IPS DF 6.9 (cell line): ENCODE measurements at regions not wholly inside any gene's neighbourhood (a gene's known extent, or its start where the extent isn't known, plus 50 kb on each side); places are given as distances from the start of the nearest gene placed in this dataset.

Source experiments
- DNase-seq: peaks from one replicate; pipeline ENCODE4 v3.0.0-alpha.2; 2013; ENCODE audit warnings: low read depth, low spot score
- H3K27ac ChIP-seq: one replicate; pipeline ENCODE4 v1.5.1; 2013; ENCODE audit warnings: low read length, control low read depth
- H3K27me3 ChIP-seq: 2 replicates; pipeline ENCODE4 v1.6.1; 2013; ENCODE audit warnings: mild to moderate bottlenecking, low read length; ENCODE audit not compliant: control insufficient read depth, insufficient read depth
- H3K36me3 ChIP-seq: 2 replicates; pipeline ENCODE4 v1.6.1; 2013; ENCODE audit warnings: low read length; ENCODE audit not compliant: control insufficient read depth, insufficient read depth
- H3K4me1 ChIP-seq: 2 replicates; pipeline ENCODE4 v1.6.1; 2013; ENCODE audit warnings: low read length; ENCODE audit not compliant: control insufficient read depth, insufficient read depth
- H3K4me3 ChIP-seq: 2 replicates; pipeline ENCODE4 v1.5.1; 2013; ENCODE audit warnings: mild to moderate bottlenecking, low read length
- H3K9me3 ChIP-seq: 2 replicates; pipeline ENCODE4 v1.6.1; 2013; ENCODE audit warnings: low read length, inconsistent platforms; ENCODE audit not compliant: control insufficient read depth, insufficient read depth
- WGBS: extraction: QIAGEN DNeasy Blood & Tissue Kit; methylation state at CpG from one replicate; pipeline ENCODE4 v1.1.7; 2013; ENCODE audit warnings: mixed read lengths, missing lambda C conversion rate; ENCODE audit not compliant: insufficient read length, insufficient coverage; 5-methylcytosine and 5-hydroxymethylcytosine counted together

DNA sequence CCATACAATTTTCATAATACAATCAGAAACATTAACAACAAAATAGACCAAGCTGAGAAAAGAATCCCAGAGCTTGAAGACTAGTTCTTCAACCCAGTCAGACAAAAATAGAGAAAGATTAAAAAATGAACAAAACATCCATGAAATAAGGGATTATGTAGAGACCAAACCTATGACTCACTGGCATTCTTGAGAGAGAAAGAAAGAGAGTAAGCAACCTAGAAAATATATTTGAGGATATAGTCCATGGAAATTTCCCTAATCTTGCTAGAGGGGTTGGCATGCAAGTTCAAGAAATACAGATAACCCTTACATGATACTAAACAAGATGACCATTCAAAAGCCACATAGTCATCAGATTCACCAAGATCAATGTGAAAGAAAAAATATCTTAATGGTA, 281.7 kb downstream of the CCDC85A start:
- Histone ChIP-seq H3K4me1 (no peaks in the 10 kb centered on the region), H3K27me3 (no peaks in the 10 kb centered on the region), H3K27ac (no peak overlapping the region), H3K9me3 (no peaks in the 10 kb centered on the region), H3K36me3 (no peaks in the 10 kb centered on the region), H3K4me3 (no peak overlapping the region)
- no peak for DNase-seq

DNA sequence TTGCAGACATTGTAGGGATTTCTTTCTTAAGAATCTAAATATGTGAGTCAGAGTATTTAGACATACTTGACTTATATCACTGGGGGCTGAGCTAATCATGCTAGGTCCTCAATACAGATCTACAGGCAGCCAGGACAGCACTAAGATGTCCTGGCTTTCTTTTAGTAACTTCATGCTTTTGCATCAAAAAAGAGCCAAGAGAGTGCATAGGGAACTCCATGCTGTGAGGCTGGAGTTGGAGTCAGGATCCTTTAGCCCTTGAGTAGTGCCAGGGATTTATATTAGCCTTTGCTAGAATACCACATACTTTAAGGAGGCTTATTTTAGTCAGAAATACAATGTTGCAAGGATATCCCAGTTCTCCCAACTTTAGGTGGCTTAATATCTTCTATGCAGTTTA, 289.7 kb downstream of the CCDC85A start:
- no peak for DNase-seq
- Histone ChIP-seq H3K27ac (no peak overlapping the region), H3K9me3 (no peaks in the 10 kb centered on the region), H3K4me1 (peaks cover 1% of the 10 kb centered on the region; the same call in 1 of the 2 replicates), H3K36me3 (no peaks in the 10 kb centered on the region), H3K27me3 (no peaks in the 10 kb centered on the region), H3K4me3 (no peak overlapping the region)

DNA sequence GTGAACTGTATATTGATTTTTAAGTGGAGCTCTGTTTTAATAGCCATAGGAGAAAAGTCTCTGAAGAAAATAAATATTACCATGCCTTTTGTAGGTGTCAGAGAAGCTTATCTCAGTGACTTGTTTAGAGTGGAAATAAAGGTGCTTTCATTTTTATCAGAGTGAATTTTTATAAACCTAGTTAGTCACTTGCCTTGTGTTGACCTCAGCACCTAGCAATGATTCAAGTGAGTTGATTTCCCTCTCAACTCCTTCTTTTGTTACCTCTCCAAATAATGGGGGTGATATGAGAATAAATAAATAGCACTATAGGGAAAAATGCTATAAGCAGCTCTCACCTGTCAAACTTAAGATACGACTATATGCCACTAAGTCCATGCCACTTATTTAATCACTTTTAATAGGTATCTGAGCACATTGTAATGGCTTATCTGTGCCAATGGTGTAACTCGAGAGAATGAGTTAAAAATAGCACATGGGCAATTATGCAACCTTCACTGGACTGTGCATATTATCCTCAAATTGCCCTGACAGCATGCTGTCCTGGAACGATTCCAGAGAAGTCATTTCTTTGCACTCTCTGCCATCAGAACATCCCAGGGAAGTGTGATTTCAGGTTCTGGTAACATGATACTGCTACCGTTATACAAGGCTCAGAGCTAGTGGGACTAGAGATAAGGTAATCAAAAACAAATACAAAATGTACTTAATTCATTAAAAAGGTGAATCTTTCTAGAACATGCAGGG, 290.8 kb downstream of the CCDC85A start:
- Histone ChIP-seq H3K4me1 (peaks cover 1% of the 10 kb centered on the region; the same call in 1 of the 2 replicates), H3K9me3 (no peaks in the 10 kb centered on the region), H3K27ac (no peak overlapping the region), H3K27me3 (no peaks in the 10 kb centered on the region), H3K36me3 (no peaks in the 10 kb centered on the region), H3K4me3 (no peak overlapping the region)
- no peak for DNase-seq
- WGBS = no CpG with 5 or more reads among the region's 4 CpGs

DNA sequence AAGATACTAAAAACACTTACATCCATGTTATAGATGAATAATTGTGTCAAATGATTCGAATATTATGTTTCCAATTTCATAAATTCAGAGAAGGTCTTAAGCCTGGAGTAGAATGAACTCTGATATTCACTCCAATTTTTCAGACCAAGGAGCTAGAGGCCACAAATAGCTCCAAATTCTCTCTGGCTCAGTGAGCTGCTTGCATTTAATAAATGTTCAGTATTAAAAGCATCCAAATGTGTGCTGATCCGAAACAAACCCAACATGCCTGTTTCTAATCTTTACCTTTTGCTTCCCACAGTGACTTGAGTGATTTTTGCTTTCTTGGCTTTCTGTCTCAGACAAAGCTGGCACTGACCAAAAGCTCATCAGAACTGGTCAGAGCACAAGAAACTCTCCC, 291.4 kb downstream of the CCDC85A start:
- Histone ChIP-seq H3K9me3 (no peaks in the 10 kb centered on the region), H3K27ac (no peak overlapping the region), H3K27me3 (no peaks in the 10 kb centered on the region), H3K4me1 (peaks cover 1% of the 10 kb centered on the region; the same call in 1 of the 2 replicates), H3K36me3 (no peaks in the 10 kb centered on the region), H3K4me3 (no peak overlapping the region)
- WGBS = no CpG with 5 or more reads among the region's 2 CpGs
- no peak for DNase-seq

DNA sequence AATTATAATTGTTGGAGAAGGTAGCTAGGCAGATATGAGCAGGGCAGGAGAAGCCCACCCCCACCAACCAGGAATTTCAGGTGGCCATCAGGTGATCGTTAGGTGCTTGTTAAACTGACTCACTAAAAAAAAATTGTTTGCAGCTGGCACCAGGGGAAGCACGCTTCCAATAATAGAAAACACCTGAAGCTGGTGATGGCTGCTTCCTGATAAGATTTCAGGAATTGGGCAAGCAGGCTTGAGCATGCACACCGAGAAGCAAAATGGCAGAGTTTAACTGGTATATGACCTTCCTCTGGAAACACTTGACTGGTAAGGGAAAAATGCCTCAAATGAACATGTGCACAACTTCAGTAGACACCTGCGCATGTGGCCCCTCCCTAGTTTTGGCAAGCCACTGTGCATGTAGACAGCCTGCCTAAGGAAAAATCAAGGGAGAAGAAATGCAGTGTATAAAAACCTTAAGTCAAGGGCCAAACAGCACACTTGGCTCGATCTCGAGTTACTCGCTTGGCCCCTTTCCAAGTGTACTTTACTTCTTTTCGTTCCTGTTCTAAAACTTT, 292.8 kb downstream of the CCDC85A start:
- H3K9me3 ChIP-seq = no peaks in the 10 kb centered on the region
- H3K4me3 ChIP-seq = no peak overlapping the region
- H3K4me1 ChIP-seq = peaks cover 1% of the 10 kb centered on the region; the same call in 1 of the 2 replicates
- no peaks in the 10 kb centered on the region for H3K27me3 ChIP-seq
- no peaks in the 10 kb centered on the region for H3K36me3 ChIP-seq
- WGBS = no CpG with 5 or more reads among the region's 8 CpGs
- DNase-seq = no peak
- no peak overlapping the region for H3K27ac ChIP-seq

DNA sequence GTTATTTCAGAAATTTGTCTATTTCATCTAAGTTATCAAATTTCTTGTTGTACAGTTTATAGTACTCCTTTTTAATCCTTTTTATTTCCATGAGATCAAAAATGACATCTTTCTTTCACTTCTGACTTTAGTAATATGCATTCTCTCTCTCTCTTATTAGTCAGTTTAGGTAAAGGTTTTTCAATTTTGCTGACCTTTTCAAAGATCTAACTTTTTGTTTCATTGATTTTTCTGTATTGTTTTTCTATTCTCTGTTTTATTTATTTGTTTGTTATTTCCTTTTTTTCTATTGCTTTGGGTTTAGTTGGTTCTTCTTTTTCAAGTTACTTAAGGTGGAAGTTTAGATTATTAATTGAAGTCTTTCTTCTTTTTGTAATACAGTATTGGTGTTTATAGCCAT, 294.2 kb downstream of the CCDC85A start:
- Histone ChIP-seq H3K9me3 (no peaks in the 10 kb centered on the region), H3K36me3 (no peaks in the 10 kb centered on the region), H3K4me3 (no peak overlapping the region), H3K27me3 (no peaks in the 10 kb centered on the region), H3K27ac (no peak overlapping the region), H3K4me1 (peaks cover 1% of the 10 kb centered on the region; the same call in 1 of the 2 replicates)
- no peak for DNase-seq

DNA sequence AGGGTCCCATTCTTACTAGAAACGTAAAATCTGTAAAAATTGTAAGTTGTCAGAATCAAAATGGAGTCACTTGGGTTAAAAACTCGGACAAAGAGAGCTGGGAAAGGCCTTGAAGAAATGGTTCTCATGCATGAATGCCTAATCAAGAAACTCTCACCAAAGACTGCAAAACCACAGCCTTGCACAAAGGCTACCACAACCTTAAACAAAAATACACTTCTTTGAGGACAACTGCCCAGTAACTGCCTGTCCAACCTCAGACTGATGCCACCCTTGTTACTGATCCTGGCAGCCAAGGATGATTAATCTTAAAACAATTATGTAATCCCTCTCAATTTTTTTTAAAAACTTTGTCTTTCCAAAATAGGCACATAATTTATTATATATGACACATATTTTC, 299.3 kb downstream of the CCDC85A start:
- no CpG with 5 or more reads among the region's 2 CpGs for WGBS
- DNase-seq = no peak
- Histone ChIP-seq H3K9me3 (no peaks in the 10 kb centered on the region), H3K4me3 (no peak overlapping the region), H3K36me3 (no peaks in the 10 kb centered on the region), H3K27me3 (no peaks in the 10 kb centered on the region), H3K27ac (no peak overlapping the region), H3K4me1 (no peaks in the 10 kb centered on the region)

DNA sequence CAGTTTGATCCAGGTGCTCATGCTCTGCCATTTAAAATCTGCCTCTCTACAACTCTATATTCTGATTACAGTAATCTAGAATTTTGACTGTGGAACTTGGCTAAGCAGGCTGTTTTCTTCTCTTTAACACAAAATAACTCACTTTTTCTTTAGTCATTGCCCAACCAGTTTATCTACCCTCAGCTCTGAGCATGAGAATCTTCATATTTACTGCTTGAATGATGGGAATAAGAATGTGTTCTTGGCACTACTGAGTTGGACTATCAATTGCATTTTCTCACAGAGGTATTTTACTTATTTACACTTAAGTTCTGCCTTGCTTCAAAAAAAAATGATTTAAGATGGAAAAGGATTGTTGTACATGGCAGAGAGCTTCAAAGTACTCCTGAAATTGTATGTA, 301.1 kb downstream of the CCDC85A start:
- no peak overlapping the region for H3K4me3 ChIP-seq
- DNase-seq = no peak
- H3K27me3 ChIP-seq = no peaks in the 10 kb centered on the region
- no peak overlapping the region for H3K27ac ChIP-seq
- H3K36me3 ChIP-seq = no peaks in the 10 kb centered on the region
- no peaks in the 10 kb centered on the region for H3K4me1 ChIP-seq
- no peaks in the 10 kb centered on the region for H3K9me3 ChIP-seq

DNA sequence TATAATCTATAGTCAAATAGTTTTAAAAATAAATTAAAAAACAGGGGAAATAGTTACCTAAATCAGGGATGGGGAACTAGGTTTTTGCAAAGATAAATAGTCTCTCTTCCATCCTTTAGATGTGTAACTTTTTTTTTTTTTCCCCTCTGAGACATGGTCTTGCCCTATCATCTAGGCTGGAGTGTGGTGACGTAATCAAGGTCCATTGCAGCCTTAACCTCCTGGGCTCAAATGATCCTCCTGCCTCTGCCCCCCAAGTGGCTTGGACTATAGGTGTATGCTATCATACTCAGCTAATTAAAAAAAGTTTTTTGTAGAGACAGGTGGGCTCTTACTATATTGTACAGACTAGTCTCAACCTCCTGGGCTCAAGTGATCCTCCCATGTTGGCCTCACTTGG, 316.5 kb downstream of the CCDC85A start:
- DNase-seq = no peak
- no CpG with 5 or more reads among the region's 1 CpG for WGBS
- no peaks in the 10 kb centered on the region for H3K27me3 ChIP-seq
- no peaks in the 10 kb centered on the region for H3K36me3 ChIP-seq
- H3K4me3 ChIP-seq = no peak overlapping the region
- no peaks in the 10 kb centered on the region for H3K9me3 ChIP-seq
- no peak overlapping the region for H3K27ac ChIP-seq
- no peaks in the 10 kb centered on the region for H3K4me1 ChIP-seq

DNA sequence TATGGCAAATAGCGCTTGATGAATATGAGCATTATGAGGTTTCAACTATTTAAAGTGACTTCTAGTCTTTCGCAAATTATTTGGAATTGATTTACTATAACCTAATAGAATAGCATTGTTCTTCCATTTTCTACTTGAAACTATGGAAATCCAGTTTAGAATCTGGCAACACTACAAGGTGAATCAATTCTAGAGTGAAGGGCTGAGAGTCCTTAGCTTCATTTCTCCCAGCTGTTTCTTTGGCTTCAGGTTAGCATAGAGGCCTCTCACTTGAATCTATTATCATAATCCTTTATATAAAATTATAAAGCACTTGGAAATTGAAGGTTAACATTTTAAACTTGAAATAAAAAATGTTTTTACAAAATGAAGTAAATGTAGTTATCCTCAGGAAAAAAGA, 318.8 kb downstream of the CCDC85A start:
- Histone ChIP-seq H3K27me3 (no peaks in the 10 kb centered on the region), H3K4me1 (no peaks in the 10 kb centered on the region), H3K9me3 (no peaks in the 10 kb centered on the region), H3K36me3 (no peaks in the 10 kb centered on the region), H3K27ac (no peak overlapping the region), H3K4me3 (no peak overlapping the region)
- WGBS = no CpG with 5 or more reads among the region's 2 CpGs
- no peak for DNase-seq

DNA sequence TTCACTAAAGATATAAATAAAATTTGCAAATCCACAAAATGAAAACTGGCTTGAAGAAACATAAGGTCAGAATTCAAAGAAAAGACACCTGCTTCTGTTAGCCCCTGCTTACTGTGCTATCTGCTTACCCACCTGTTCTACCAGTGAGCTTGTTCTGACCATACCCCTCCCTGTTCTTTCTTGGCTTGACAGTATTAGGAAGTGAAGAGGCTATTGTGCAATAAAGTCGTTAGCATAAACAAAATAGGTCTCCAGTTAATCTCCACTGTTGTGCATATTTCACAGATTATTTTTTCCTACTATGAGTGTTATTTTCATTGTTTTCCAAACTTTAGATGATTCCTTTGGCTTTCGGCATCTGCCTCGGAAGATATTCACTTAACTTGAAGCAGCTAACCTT, 322.1 kb downstream of the CCDC85A start:
- Histone ChIP-seq H3K4me3 (no peak overlapping the region), H3K9me3 (no peaks in the 10 kb centered on the region), H3K36me3 (no peaks in the 10 kb centered on the region), H3K27ac (no peak overlapping the region), H3K27me3 (no peaks in the 10 kb centered on the region), H3K4me1 (no peaks in the 10 kb centered on the region)
- no CpG with 5 or more reads among the region's 3 CpGs for WGBS
- no peak for DNase-seq
